OCI-LY3 (cell line): ENCODE measurements at regions not wholly inside any gene's neighbourhood (a gene's known extent, or its start where the extent isn't known, plus 50 kb on each side); places are given as distances from the start of the nearest gene placed in this dataset.

Experiments
- CTCF ChIP-seq: fragments of 200-600, 300-600 bp; sonication (generic); IDR thresholded peaks from 2 replicates; pipeline ENCODE4 v1.5.1; 2014; ENCODE audit warnings: antibody characterized with exemption, low read length, low read depth
- EZH2phosphoT487 ChIP-seq: fragments of 200-600 bp; shearing (Covaris generic); IDR thresholded peaks from 2 replicates; pipeline ENCODE4 v1.6.1; 2018; ENCODE audit warnings: antibody characterized with exemption, mixed run types, low read depth

- no peak for TF ChIP-seq CTCF
- no peak for TF ChIP-seq EZH2phosphoT487
These were observed 728.6 kb downstream of the BRD1 start for GRCh38 chr22:49099089-49099488.
